ENCODE measurements at regions not wholly inside any gene's neighbourhood (a gene's known extent, or its start where the extent isn't known, plus 50 kb on each side); places are given as distances from the start of the nearest gene placed in this dataset.
"Not testable (repeated sequence)": the region's sequence is repeated elsewhere in the genome, so short reads cannot be mapped to it uniquely, and the experiment has no call there.

GRCh38 chr9:13804532-13804931 lies 509.4 kb downstream of the NFIB start:
- Histone ChIP-seq H4K20me1 (ENCODE audit: insufficient read depth) (no peaks in the 10 kb centered on the region), H3K4me3 (IDR thresholded peaks at IDR 0.05; ENCODE audit: insufficient read depth, low read depth, low read length) (no peak overlapping the region), H3K9ac (no peak overlapping the region), H2AFZ (ENCODE audit: low read depth) (no peak overlapping the region), H3K36me3 (ENCODE audit: insufficient read depth) (no peaks in the 10 kb centered on the region), H3K4me2 (no peak overlapping the region), H3K79me2 (ENCODE audit: insufficient read depth, low read depth) (no peaks in the 10 kb centered on the region), H3K4me1 (ENCODE audit: low read depth, poor library complexity, severe bottlenecking) (no peaks in the 10 kb centered on the region), H3K27me3 (ENCODE audit: insufficient read depth, low read depth) (no peaks in the 10 kb centered on the region), H3K27ac (no peak overlapping the region)
- no peak for TF ChIP-seq CTCF (conservative IDR thresholded peaks at IDR 0.05; ENCODE audit: low read depth, low read length)

- H2AFZ ChIP-seq (ENCODE audit: low read depth) = no peak overlapping the region
- H3K27ac ChIP-seq = no peak overlapping the region
- H3K9ac ChIP-seq = no peak overlapping the region
- no peaks in the 10 kb centered on the region for H3K36me3 ChIP-seq (ENCODE audit: insufficient read depth)
- no peak overlapping the region for H3K4me2 ChIP-seq
- no peak for TF ChIP-seq CTCF (conservative IDR thresholded peaks at IDR 0.05; ENCODE audit: low read depth, low read length)
- H3K79me2 ChIP-seq (ENCODE audit: insufficient read depth, low read depth) = no peaks in the 10 kb centered on the region
- H4K20me1 ChIP-seq (ENCODE audit: insufficient read depth) = no peaks in the 10 kb centered on the region
- no peaks in the 10 kb centered on the region for H3K27me3 ChIP-seq (ENCODE audit: insufficient read depth, low read depth)
- no peaks in the 10 kb centered on the region for H3K4me1 ChIP-seq (ENCODE audit: low read depth, poor library complexity, severe bottlenecking)
- H3K4me3 ChIP-seq (IDR thresholded peaks at IDR 0.05; ENCODE audit: insufficient read depth, low read depth, low read length) = no peak overlapping the region
Observed at GRCh38 chr9:13800776-13801175, 513.2 kb downstream of the NFIB start.

GRCh38 chr9:13797701-13798100 lies 516.2 kb downstream of the NFIB start:
- H3K27me3 ChIP-seq (ENCODE audit: insufficient read depth, low read depth); H3K79me2 ChIP-seq (ENCODE audit: insufficient read depth, low read depth); H3K36me3 ChIP-seq (ENCODE audit: insufficient read depth); H3K4me2 ChIP-seq; H3K4me1 ChIP-seq (ENCODE audit: low read depth, poor library complexity, severe bottlenecking); H3K4me3 ChIP-seq (IDR thresholded peaks at IDR 0.05; ENCODE audit: insufficient read depth, low read depth, low read length); H4K20me1 ChIP-seq (ENCODE audit: insufficient read depth); H3K27ac ChIP-seq; H3K9ac ChIP-seq; H2AFZ ChIP-seq (ENCODE audit: low read depth): not testable (repeated sequence)

GRCh38 chr9:13791816-13792215 lies 512.3 kb upstream of the MPDZ start:
- no peaks in the 10 kb centered on the region for H4K20me1 ChIP-seq (ENCODE audit: insufficient read depth)
- H3K4me1 ChIP-seq (ENCODE audit: low read depth, poor library complexity, severe bottlenecking) = peaks cover under 1% of the 10 kb centered on the region
- H3K36me3 ChIP-seq (ENCODE audit: insufficient read depth) = no peaks in the 10 kb centered on the region
- no peak overlapping the region for H2AFZ ChIP-seq (ENCODE audit: low read depth)
- no peak for TF ChIP-seq CTCF (conservative IDR thresholded peaks at IDR 0.05; ENCODE audit: low read depth, low read length)
- H3K79me2 ChIP-seq (ENCODE audit: insufficient read depth, low read depth) = no peaks in the 10 kb centered on the region
- H3K4me2 ChIP-seq = no peak overlapping the region
- H3K4me3 ChIP-seq (IDR thresholded peaks at IDR 0.05; ENCODE audit: insufficient read depth, low read depth, low read length) = no peak overlapping the region
- no peak overlapping the region for H3K9ac ChIP-seq
- H3K27me3 ChIP-seq (ENCODE audit: insufficient read depth, low read depth) = no peaks in the 10 kb centered on the region
- no peak overlapping the region for H3K27ac ChIP-seq

- no peak for TF ChIP-seq CTCF (conservative IDR thresholded peaks at IDR 0.05; ENCODE audit: low read depth, low read length)
- H3K9ac ChIP-seq = no peak overlapping the region
- H3K4me2 ChIP-seq = no peak overlapping the region
Observed at GRCh38 chr9:13790055-13790454, 510.6 kb upstream of the MPDZ start.

More at GRCh38 chr9:13790055-13790454, 510.6 kb upstream of the MPDZ start:
- Histone ChIP-seq H3K36me3 (ENCODE audit: insufficient read depth) (no peaks in the 10 kb centered on the region), H3K4me1 (ENCODE audit: low read depth, poor library complexity, severe bottlenecking) (peaks cover 18% of the 10 kb centered on the region), H4K20me1 (ENCODE audit: insufficient read depth) (no peaks in the 10 kb centered on the region), H3K4me3 (IDR thresholded peaks at IDR 0.05; ENCODE audit: insufficient read depth, low read depth, low read length) (no peak overlapping the region), H3K27ac (no peak overlapping the region), H3K27me3 (ENCODE audit: insufficient read depth, low read depth) (no peaks in the 10 kb centered on the region; the same call in 1 of the 2 replicates), H3K79me2 (ENCODE audit: insufficient read depth, low read depth) (no peaks in the 10 kb centered on the region), H2AFZ (ENCODE audit: low read depth) (no peak overlapping the region)

Measured in KMS-11 (cell line).